ENCODE measurements at regions not wholly inside any gene's neighbourhood (a gene's known extent, or its start where the extent isn't known, plus 50 kb on each side); places are given as distances from the start of the nearest gene placed in this dataset.
"Not testable (repeated sequence)": the region's sequence is repeated elsewhere in the genome, so short reads cannot be mapped to it uniquely, and the experiment has no call there.

DNA sequence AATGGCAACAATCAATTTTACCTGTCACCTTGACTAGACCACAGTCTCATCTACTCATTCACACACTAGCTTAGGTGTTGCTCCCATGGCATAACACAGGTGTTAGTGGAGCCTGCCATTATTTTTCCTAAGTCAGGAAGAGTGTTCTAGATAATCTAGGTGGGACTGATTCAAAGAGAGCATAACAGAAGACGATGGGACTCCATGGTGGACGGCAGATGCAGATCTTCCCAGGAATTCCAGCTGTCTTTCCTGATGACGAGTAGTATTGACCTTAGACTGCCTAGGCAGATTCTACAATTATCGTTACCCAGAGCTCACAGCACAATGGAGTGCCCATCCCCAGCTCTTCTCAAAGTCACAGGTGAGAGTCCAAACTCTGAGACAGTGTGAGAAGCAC lies 589.0 kb downstream of the TMEM121 start:
- Histone ChIP-seq H2AFZ (ENCODE audit: low read depth, low read length) (no peak overlapping the region), H3K27ac (ENCODE audit: low read depth, low read length) (no peak overlapping the region), H3K9ac (ENCODE audit: low read length) (no peak overlapping the region), H3K9me3 (ENCODE audit: insufficient read depth, low read depth, low read length) (no peaks in the 10 kb centered on the region), H4K20me1 (ENCODE audit: insufficient read depth, low read length) (no peaks in the 10 kb centered on the region), H3K4me2 (ENCODE audit: low read length) (no peak overlapping the region), H3K27me3 (ENCODE audit: insufficient read depth, low read length) (no peaks in the 10 kb centered on the region), H3K79me2 (ENCODE audit: insufficient read depth, low read length) (no peaks in the 10 kb centered on the region), H3K36me3 (ENCODE audit: insufficient read depth, low read length) (no peaks in the 10 kb centered on the region), H3K4me3 (ENCODE audit: insufficient read depth, low read depth, low read length) (no peak overlapping the region), H3K4me1 (ENCODE audit: insufficient read depth, low read length) (no peaks in the 10 kb centered on the region)
- Mint-ChIP-seq H3K4me3 (ENCODE audit: unreplicated experiment) (no peak overlapping the region), H3K9me3 (ENCODE audit: unreplicated experiment) (peaks cover 3% of the 10 kb centered on the region), H3K27me3 (ENCODE audit: low read depth, unreplicated experiment) (no peaks in the 10 kb centered on the region), H3K36me3 (ENCODE audit: low read depth, unreplicated experiment) (no peaks in the 10 kb centered on the region), H3K4me1 (ENCODE audit: low read depth, unreplicated experiment) (no peaks in the 10 kb centered on the region), H3K27ac (ENCODE audit: unreplicated experiment) (no peak overlapping the region)
- TF ChIP-seq, protein P1, sequence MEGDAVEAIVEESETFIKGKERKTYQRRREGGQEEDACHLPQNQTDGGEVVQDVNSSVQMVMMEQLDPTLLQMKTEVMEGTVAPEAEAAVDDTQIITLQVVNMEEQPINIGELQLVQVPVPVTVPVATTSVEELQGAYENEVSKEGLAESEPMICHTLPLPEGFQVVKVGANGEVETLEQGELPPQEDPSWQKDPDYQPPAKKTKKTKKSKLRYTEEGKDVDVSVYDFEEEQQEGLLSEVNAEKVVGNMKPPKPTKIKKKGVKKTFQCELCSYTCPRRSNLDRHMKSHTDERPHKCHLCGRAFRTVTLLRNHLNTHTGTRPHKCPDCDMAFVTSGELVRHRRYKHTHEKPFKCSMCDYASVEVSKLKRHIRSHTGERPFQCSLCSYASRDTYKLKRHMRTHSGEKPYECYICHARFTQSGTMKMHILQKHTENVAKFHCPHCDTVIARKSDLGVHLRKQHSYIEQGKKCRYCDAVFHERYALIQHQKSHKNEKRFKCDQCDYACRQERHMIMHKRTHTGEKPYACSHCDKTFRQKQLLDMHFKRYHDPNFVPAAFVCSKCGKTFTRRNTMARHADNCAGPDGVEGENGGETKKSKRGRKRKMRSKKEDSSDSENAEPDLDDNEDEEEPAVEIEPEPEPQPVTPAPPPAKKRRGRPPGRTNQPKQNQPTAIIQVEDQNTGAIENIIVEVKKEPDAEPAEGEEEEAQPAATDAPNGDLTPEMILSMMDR (IDR thresholded peaks at IDR 0.05; ENCODE audit: insufficient read depth, low read depth, low read length): no peak
- TF ChIP-seq EZH2 (IDR thresholded peaks at IDR 0.05; ENCODE audit: insufficient read depth, low read length): no peak
- DNase-seq (ENCODE audit: low read depth): no peak
- FAIRE-seq: no peak

DNA sequence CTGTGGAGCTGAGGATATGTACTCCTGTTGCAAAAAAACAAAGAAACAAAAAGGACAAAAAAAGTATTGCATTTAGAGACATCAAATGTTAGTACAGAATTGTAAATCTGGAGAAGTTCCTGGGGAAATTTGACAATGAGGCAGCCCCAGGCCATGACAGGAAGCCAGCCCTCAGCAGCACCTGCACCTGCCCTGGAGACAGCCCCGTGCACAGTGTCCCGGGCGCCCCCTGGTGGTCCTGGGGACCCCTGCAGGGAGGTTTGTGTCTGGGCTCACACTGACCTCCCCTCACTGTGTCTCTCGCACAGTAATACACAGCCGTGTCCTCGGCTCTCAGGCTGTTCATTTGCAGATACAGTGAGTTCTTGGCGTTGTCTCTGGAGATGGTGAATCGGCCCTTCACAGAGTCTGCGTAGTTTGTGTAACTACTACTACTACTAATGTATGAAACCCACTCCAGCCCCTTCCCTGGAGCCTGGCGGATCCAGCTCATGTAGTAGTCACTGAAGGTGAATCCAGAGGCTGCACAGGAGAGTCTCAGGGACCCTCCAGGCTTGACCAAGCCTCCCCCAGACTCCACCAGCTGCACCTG lies 590.1 kb downstream of the TMEM121 start:
- not testable (repeated sequence) for H3K4me1 Mint-ChIP-seq (ENCODE audit: low read depth, unreplicated experiment); H3K9me3 Mint-ChIP-seq (ENCODE audit: unreplicated experiment); H3K27me3 ChIP-seq (ENCODE audit: insufficient read depth, low read length); H3K9me3 ChIP-seq (ENCODE audit: insufficient read depth, low read depth, low read length); FAIRE-seq; H3K4me3 ChIP-seq (ENCODE audit: insufficient read depth, low read depth, low read length); H3K36me3 Mint-ChIP-seq (ENCODE audit: low read depth, unreplicated experiment); H3K9ac ChIP-seq (ENCODE audit: low read length); DNase-seq (ENCODE audit: low read depth); H3K27ac Mint-ChIP-seq (ENCODE audit: unreplicated experiment); H3K27ac ChIP-seq (ENCODE audit: low read depth, low read length); H2AFZ ChIP-seq (ENCODE audit: low read depth, low read length); H3K36me3 ChIP-seq (ENCODE audit: insufficient read depth, low read length); H3K4me1 ChIP-seq (ENCODE audit: insufficient read depth, low read length); H3K79me2 ChIP-seq (ENCODE audit: insufficient read depth, low read length); H3K4me3 Mint-ChIP-seq (ENCODE audit: unreplicated experiment); H4K20me1 ChIP-seq (ENCODE audit: insufficient read depth, low read length); H3K4me2 ChIP-seq (ENCODE audit: low read length); H3K27me3 Mint-ChIP-seq (ENCODE audit: low read depth, unreplicated experiment)

DNA sequence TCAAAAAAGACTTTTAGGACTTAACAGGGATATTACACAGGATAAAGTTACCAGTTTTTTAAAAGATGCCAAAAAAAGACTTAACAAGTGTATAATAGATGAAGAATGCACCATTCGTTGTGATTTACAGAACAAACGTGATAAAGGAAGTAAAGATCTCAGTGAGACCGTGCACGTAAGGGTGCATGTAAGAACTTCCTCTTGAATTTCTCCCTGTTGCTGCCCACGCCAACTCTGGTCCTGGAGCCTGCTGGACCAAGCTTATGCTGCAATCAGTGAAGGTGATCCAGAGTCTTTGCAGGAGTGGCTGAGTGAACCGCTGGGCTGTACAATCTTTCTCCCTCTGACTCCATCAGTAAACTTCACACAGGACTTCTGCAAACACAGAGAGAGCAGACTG lies 593.7 kb downstream of the TMEM121 start:
- Histone ChIP-seq H3K4me2 (ENCODE audit: low read length) (no peak overlapping the region), H3K4me3 (ENCODE audit: insufficient read depth, low read depth, low read length) (no peak overlapping the region), H3K27me3 (ENCODE audit: insufficient read depth, low read length) (no peaks in the 10 kb centered on the region), H3K9ac (ENCODE audit: low read length) (no peak overlapping the region), H2AFZ (ENCODE audit: low read depth, low read length) (no peak overlapping the region), H3K9me3 (ENCODE audit: insufficient read depth, low read depth, low read length) (no peaks in the 10 kb centered on the region), H3K79me2 (ENCODE audit: insufficient read depth, low read length) (no peaks in the 10 kb centered on the region), H3K4me1 (ENCODE audit: insufficient read depth, low read length) (no peaks in the 10 kb centered on the region), H3K27ac (ENCODE audit: low read depth, low read length) (no peak overlapping the region), H4K20me1 (ENCODE audit: insufficient read depth, low read length) (no peaks in the 10 kb centered on the region), H3K36me3 (ENCODE audit: insufficient read depth, low read length) (no peaks in the 10 kb centered on the region)
- no peaks in the 10 kb centered on the region for H3K27me3 Mint-ChIP-seq (ENCODE audit: low read depth, unreplicated experiment)
- H3K27ac Mint-ChIP-seq (ENCODE audit: unreplicated experiment): no peak overlapping the region
- no peak overlapping the region for H3K4me3 Mint-ChIP-seq (ENCODE audit: unreplicated experiment)
- DNase-seq (ENCODE audit: low read depth) (no peak), FAIRE-seq (no peak)
- H3K4me1 Mint-ChIP-seq (ENCODE audit: low read depth, unreplicated experiment): no peaks in the 10 kb centered on the region
- TF ChIP-seq, protein P1 (IDR thresholded peaks at IDR 0.05; ENCODE audit: insufficient read depth, low read depth, low read length): no peak
- TF ChIP-seq EZH2 (IDR thresholded peaks at IDR 0.05; ENCODE audit: insufficient read depth, low read length): no peak
- no peaks in the 10 kb centered on the region for H3K36me3 Mint-ChIP-seq (ENCODE audit: low read depth, unreplicated experiment)
- peaks cover 3% of the 10 kb centered on the region for H3K9me3 Mint-ChIP-seq (ENCODE audit: unreplicated experiment)
